NB4 (cell line): ENCODE measurements at regions not wholly inside any gene's neighbourhood (a gene's known extent, or its start where the extent isn't known, plus 50 kb on each side); places are given as distances from the start of the nearest gene placed in this dataset.
"Not testable (repeated sequence)": the region's sequence is repeated elsewhere in the genome, so short reads cannot be mapped to it uniquely, and the experiment has no call there.

Experiments used
- CTCF ChIP-seq: IDR thresholded peaks from one replicate; pipeline ENCODE4 v1.5.1; 2012; ENCODE audit warnings: low read depth, low read length
- MAX ChIP-seq: IDR thresholded peaks from 2 replicates; pipeline ENCODE4 v1.6.1; 2011; ENCODE audit warnings: low read depth, low read length
- MYC ChIP-seq: IDR thresholded peaks from 2 replicates; pipeline ENCODE4 v1.6.1; 2011; ENCODE audit warnings: low read depth, low read length
- POLR2A ChIP-seq: IDR thresholded peaks from 2 replicates; pipeline ENCODE4 v1.6.1; 2011; ENCODE audit warnings: mild to moderate bottlenecking; ENCODE audit not compliant: insufficient read length; ENCODE audit errors: extremely low read depth

- not testable (repeated sequence) for TF ChIP-seq CTCF, POLR2A, MAX, MYC
Observed at GRCh38 chr22:15924820-15925219, 235.0 kb downstream of the POTEH start.
